ENCODE measurements at regions not wholly inside any gene's neighbourhood (a gene's known extent, or its start where the extent isn't known, plus 50 kb on each side); places are given as distances from the start of the nearest gene placed in this dataset.
"Not testable (repeated sequence)": the region's sequence is repeated elsewhere in the genome, so short reads cannot be mapped to it uniquely, and the experiment has no call there.

GRCh38 chr3:75325716-75326115 is 338.4 kb upstream of the FRG2C start:
- DNase-seq = no peak

GRCh38 chr3:75327453-75327852 is 336.7 kb upstream of the FRG2C start:
- no peak for DNase-seq

- DNase-seq = no peak
Measured at GRCh38 chr3:75329476-75330097, 334.5 kb upstream of the FRG2C start.

DNA sequence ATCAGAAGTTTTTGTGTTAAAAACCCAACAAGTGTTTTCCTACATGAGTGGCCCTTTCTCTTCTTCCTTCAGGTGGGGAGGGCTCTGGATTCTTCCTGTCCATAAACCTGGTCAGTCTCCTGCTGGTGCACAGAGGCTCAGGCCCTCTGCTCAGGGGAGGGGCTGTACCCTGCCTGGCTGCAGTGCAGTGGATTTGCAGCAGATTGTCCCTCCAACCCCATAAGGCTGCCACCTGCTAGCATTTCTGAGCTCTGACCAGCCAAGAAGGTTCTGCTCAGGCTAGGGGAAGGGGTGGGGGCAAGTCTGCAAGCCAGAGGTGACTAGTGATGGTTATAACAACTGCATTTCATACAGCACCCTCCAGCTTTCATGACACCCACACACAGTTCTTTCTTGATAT is 333.7 kb upstream of the FRG2C start:
- not testable (repeated sequence) for DNase-seq

- not testable (repeated sequence) for DNase-seq
Measured at GRCh38 chr3:75332090-75332489, 332.0 kb upstream of the FRG2C start.

- DNase-seq = no peak
Measured at GRCh38 chr3:75332794-75333193, 331.3 kb upstream of the FRG2C start.

GRCh38 chr3:75334299-75334698 is 329.8 kb upstream of the FRG2C start:
- DNase-seq = no peak

- DNase-seq = no peak
Measured at GRCh38 chr3:75337226-75337900, 326.8 kb upstream of the FRG2C start.

GRCh38 chr3:75338342-75338741 is 325.8 kb upstream of the FRG2C start:
- no peak for DNase-seq

DNA sequence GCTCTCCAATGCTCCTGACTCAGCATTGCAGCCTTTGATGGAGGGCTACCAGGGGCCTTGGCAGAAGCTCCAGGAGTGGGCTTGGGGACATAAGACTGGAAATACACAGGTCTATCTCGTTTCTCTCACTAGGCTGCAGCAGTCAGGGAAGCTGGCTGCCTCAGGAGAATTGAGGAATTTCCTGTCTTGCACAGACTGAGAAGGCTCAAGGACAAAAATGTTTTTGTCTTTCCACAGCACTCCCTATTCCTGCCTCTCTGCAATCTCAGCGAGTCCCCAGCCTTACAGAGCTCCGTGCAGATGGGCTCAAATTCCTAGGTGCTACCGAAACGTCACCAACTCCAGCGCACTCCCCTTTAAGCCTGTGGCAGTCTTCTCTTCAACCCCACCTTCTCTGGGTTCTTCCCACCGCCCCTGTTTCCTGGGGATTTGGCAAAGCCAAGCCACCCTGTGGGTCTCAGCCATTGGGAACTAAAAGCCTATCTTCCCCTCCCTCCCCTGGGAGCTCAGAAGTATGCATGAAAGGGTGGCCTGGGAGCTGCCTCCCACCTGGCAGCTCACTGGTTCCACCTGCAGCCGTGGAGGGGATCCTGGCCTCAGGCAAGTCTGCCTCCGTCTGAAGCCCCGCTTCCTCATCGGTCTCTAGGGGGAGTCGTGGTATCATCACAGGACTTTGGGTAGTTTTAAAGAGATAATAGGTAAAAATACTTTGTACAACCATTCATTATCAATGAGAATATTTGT is 322.6 kb upstream of the FRG2C start:
- no peak for DNase-seq

DNA sequence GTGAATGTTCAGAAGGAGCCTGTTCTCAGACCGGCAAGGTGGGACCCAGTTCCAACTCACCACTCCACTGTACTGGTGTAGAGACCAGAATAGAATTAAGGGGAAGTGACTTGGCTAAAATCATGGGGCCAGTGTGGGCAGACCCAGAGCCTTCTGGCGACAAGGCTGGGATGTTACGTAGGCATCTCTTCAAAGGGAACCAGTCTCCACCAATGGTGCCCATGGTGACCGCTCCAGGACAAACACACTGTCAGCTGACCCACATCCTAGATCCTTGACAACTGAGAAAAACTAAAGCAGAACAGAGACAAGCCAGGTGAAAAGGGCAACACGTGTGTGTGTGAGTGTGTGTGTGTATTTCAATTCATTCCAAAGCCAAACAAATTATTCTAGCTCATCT is 321.7 kb upstream of the FRG2C start:
- no peak for DNase-seq

- not testable (repeated sequence) for DNase-seq
Measured at GRCh38 chr3:75350536-75350935, 313.6 kb upstream of the FRG2C start.

GRCh38 chr3:75362086-75362784 is 301.9 kb upstream of the FRG2C start:
- peak; percentile 24 for DNase-seq

GRCh38 chr3:75372964-75373363 is 291.2 kb upstream of the FRG2C start:
- DNase-seq = not testable (repeated sequence)

DNA sequence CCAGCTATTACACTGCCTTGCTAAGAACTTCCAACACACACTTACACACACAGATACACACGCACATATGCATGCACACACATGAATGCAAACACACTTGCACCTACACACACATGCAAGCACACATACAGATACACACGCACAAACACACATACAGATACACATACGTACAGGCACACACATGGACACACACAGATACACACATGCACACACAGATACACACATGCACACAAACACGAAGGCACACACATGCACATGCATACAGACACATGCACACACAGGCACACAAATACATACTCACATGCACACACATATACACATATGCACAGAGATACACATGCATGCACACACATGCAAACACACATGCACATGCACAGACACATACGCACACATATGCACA is 284.3 kb upstream of the FRG2C start:
- not testable (repeated sequence) for DNase-seq

- DNase-seq = no peak
Measured at GRCh38 chr3:75380276-75380771, 283.8 kb upstream of the FRG2C start.

GRCh38 chr3:75384016-75384415 is 280.1 kb upstream of the FRG2C start:
- not testable (repeated sequence) for DNase-seq

DNA sequence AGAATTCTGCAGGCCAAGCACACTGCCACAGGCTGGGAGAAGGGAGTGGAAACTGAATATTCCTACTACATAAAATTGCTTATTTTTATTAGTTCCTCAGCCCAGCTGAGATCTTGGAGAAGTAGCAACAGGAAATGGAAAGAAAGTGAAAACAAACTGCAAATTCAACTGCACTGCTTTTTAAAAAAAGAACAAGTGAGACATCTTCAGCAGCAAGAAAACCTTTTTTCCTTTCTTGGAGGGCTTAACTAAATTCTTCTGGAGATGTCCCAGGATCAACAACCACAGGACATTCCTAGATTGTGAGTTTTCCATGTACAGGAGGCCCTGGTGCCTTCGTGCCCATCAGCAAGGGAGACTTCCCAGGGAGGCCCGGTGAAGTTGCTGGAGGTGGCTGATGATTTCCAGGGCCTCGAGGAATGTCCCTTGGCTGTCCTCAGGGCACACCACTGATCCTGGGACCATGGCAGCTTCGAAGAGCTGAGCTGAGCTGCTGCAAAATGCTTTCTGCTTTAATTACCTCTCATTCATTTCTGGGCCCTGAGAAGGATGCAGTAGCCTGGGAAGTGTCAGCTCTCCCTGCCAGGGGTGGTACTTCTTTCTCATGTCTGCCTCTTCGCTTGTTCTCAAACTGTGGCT is 275.5 kb upstream of the FRG2C start:
- DNase-seq = not testable (repeated sequence)

DNA sequence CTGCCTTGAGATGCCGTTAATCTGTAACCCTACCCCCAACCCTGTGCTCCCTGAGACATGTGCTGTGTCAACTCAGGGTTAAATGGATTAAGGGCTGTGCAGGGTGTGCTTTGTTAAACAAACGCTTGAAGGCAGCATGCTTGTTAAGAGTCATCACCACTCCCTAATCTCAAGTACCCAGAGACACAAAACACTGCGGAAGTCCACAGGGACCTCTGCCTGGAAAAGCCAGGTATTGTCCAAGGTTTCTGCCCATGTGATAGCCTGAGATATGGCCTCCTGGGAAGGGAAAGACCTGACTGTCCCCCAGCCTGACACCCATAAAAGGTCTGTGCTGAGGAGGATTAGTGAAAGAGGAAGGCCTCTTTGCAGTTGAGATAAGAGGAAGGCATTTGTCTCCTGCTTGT is 270.8 kb upstream of the FRG2C start:
- not testable (repeated sequence) for DNase-seq

- not testable (repeated sequence) for DNase-seq
Measured at GRCh38 chr3:75394102-75394501, 270.0 kb upstream of the FRG2C start.

GRCh38 chr3:75394562-75395360 is 269.4 kb upstream of the FRG2C start:
- not testable (repeated sequence) for DNase-seq
